Stimulated activated CD4-positive, alpha-beta T cell treated with anti-CD3 and anti-CD28 coated beads, Interleukin-12 subunit alpha, Interleukin-12 subunit beta, amount 100 ng/mL, for 48 hours (primary cell): ENCODE measurements at regions not wholly inside any gene's neighbourhood (a gene's known extent, or its start where the extent isn't known, plus 50 kb on each side); places are given as distances from the start of the nearest gene placed in this dataset.

Experiments used
- DNase-seq, 3 donors: peaks; one replicate each; pipeline ENCODE4 v3.0.0-alpha.2; 2020; ENCODE audit warnings: low read depth in 2 of 3, low spot score in 1 of 3

GRCh38 chr16:72357910-72358309, 186.0 kb upstream of the PMFBP1 start:
- no peak for DNase-seq

GRCh38 chr16:72355561-72355960, 183.6 kb upstream of the PMFBP1 start:
- no peak for DNase-seq

GRCh38 chr16:72349719-72350118, 177.8 kb upstream of the PMFBP1 start:
- DNase-seq: no peak

GRCh38 chr16:72332926-72333325, 161.0 kb upstream of the PMFBP1 start:
- no peak for DNase-seq

GRCh38 chr16:72324578-72324977, 152.6 kb upstream of the PMFBP1 start:
- no peak for DNase-seq

GRCh38 chr16:72317446-72317845, 145.5 kb upstream of the PMFBP1 start:
- no peak for DNase-seq

GRCh38 chr16:72313903-72314302, 141.9 kb upstream of the PMFBP1 start:
- DNase-seq: no peak

- DNase-seq: no peak
Observed at GRCh38 chr16:72312828-72313227, 140.9 kb upstream of the PMFBP1 start.

- no peak for DNase-seq
Observed at GRCh38 chr16:72311426-72311825, 139.5 kb upstream of the PMFBP1 start.

GRCh38 chr16:72309001-72309400, 137.0 kb upstream of the PMFBP1 start:
- DNase-seq: no peak

GRCh38 chr16:72308396-72308795, 136.4 kb upstream of the PMFBP1 start:
- DNase-seq: no peak

GRCh38 chr16:72302332-72302731, 130.4 kb upstream of the PMFBP1 start:
- DNase-seq: no peak

- DNase-seq: no peak
Observed at GRCh38 chr16:72301523-72302236, 129.7 kb upstream of the PMFBP1 start.

GRCh38 chr16:72300892-72301291, 128.9 kb upstream of the PMFBP1 start:
- DNase-seq: no peak

GRCh38 chr16:72299684-72300243, 127.8 kb upstream of the PMFBP1 start:
- DNase-seq: no peak

- DNase-seq: no peak
Observed at GRCh38 chr16:72298961-72299360, 127.0 kb upstream of the PMFBP1 start.

- no peak for DNase-seq
Observed at GRCh38 chr16:72295914-72296313, 124.0 kb upstream of the PMFBP1 start.

- no peak for DNase-seq
Observed at GRCh38 chr16:72291531-72291981, 119.6 kb upstream of the PMFBP1 start.

GRCh38 chr16:72291121-72291520, 119.2 kb upstream of the PMFBP1 start:
- no peak for DNase-seq

- DNase-seq: no peak
Observed at GRCh38 chr16:72287649-72288048, 115.7 kb upstream of the PMFBP1 start.

GRCh38 chr16:72286936-72287620, 115.1 kb upstream of the PMFBP1 start:
- DNase-seq: no peak

- DNase-seq: no peak
Observed at GRCh38 chr16:72285728-72286127, 113.8 kb upstream of the PMFBP1 start.
